GM18499 (cell line): ENCODE measurements at regions not wholly inside any gene's neighbourhood (a gene's known extent, or its start where the extent isn't known, plus 50 kb on each side); places are given as distances from the start of the nearest gene placed in this dataset.

ENCODE experiments used
- ATAC-seq: cut with Tn5 transposase; IDR thresholded peaks from one replicate; pipeline ENCODE4 v1.9.1; 2021; ENCODE audit warnings: moderate number of reproducible peaks; ENCODE audit not compliant: insufficient read depth, unreplicated experiment

DNA sequence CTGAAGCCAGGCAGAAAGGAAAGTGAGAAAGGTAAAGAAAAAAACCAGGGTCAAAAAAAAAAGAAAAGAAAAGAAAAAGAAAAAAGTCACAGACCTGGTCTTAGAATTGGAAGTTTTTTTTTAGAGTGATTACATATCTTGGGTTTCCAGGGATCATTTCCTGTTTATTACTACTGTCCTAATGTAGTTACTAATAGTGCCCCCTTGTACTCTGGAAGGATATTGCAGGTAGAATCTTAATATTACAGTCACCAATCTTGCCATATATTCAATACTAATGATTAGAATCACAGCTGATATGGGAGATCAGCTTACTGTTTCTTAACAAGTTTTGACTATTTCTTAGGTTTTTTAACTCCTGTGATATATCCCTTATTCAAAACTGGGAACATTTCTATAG, 543.2 kb upstream of the CDH6 start:
- no peak for ATAC-seq

DNA sequence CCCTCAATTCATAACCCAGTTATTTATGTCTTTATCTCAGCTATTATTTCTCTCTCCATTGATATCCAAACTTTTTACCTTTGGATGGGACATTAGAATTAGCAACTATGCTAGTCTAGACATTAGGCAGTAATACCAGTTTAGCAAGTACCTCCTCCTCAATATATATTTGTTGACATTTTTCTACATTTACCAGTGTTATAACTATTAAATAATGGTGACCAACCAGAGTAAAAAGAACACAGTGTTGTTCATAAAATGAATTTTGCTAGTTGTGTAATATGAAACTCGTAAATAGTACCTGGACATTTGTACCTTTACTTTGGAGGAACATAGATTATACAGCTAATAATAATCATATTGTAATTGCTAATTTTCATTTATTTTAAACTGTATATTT, 554.6 kb upstream of the CDH6 start:
- no peak for ATAC-seq

- ATAC-seq: no peak
Observed at GRCh38 chr5:30627945-30628344, 565.5 kb upstream of the CDH6 start.

- no peak for ATAC-seq
Observed at GRCh38 chr5:30626557-30626956, 566.9 kb upstream of the CDH6 start.

DNA sequence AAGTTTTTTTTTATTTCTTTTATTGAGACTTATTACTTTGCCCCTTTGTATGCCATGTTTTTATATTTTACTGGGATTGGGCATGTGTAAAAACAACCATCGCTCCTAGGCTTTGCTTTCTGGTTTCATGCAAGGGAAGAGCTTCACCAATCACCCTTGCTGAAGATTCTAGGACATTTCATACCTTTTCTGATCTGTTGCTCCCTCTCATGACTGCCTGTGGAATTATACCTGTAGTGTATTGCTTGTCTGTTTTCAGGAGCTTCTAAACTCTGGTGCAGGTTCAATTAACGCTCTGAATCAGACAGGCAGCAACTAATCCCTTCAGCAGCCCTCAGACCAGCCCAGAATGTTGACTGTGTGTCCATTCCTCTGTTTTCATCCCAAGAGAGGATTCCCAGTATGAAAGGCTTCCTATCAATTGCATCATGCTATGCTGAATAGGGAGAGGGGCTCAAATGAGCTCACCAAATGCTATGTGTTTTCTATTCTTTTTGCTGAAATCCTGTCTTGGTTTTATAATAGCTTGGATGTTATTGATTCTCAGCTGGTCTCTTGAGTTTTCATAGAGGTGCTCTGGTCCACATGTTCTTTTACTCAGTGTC, 572.9 kb upstream of the CDH6 start:
- ATAC-seq: no peak

GRCh38 chr5:30608501-30608900, 585.0 kb upstream of the CDH6 start:
- no peak for ATAC-seq

- no peak for ATAC-seq
Observed at GRCh38 chr5:30607301-30607894, 586.1 kb upstream of the CDH6 start.

- no peak for ATAC-seq
Observed at GRCh38 chr5:30605693-30606268, 587.7 kb upstream of the CDH6 start.

GRCh38 chr5:30604648-30605262, 588.7 kb upstream of the CDH6 start:
- ATAC-seq: no peak

DNA sequence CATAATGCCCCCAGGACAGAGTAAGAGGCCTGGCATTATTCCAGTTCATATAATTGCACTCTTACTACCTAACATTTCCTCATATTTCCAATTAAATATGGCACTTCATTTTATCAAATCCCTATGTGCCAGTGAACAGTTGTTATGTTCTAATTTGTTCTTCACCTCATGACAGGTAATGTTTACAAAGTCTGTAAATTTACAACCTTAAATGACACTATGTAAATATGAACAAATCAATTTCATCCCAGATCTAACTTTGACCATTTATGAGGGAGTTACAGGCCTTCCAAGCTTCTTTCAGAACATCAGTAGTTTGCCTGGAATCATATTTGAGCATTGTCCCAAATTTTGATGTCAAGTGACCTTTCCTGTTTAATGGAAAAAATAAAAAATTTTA, 592.6 kb upstream of the CDH6 start:
- ATAC-seq: no peak

DNA sequence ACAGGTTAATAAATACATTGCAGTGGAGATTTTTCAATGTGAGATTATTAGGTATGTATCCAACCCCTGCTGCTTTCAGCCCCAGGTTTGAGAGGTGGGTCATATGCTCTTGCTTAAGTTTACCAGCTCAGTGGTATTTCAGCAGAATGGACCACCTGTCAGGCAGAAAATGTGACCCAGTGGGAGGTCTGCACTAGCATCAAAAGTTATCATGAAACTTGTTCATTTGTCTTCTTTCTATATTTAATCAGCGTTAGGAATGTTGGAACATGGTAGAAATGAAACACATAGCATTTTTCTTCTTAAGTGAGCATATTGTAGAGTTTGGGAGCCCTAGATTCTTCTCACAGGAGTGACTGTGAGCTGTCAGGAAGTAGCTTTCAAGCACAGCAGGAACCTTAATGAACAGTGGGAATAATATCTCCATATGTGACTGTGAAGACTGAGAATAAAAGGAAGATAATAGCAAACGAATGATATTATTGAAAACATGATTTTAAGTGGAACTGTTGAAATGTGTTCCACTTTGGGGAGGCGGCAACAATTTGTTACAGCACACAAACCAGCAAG, 596.9 kb upstream of the CDH6 start:
- no peak for ATAC-seq

- no peak for ATAC-seq
Observed at GRCh38 chr5:30594331-30594730, 599.2 kb upstream of the CDH6 start.

DNA sequence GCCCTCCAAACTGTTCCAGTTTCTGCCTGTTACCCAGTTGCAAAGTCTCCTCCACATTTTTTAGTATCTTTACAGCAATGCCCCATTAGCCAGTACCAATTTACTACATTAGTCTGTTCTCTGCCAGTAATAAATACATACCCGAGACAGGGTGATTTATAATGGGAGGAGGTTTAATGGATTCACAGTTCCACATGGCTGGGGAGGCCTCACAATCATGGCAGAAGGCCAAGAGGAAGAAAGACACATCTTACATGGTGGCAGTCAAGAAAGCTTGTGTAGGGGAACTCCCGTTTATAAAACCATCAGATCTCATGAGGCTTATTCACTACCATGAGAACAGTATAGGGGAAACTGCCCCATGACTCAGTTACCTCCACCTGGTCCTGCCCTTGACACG, 600.7 kb upstream of the CDH6 start:
- ATAC-seq: no peak

- ATAC-seq: no peak
Observed at GRCh38 chr5:30581198-30581935, 612.1 kb upstream of the CDH6 start.

DNA sequence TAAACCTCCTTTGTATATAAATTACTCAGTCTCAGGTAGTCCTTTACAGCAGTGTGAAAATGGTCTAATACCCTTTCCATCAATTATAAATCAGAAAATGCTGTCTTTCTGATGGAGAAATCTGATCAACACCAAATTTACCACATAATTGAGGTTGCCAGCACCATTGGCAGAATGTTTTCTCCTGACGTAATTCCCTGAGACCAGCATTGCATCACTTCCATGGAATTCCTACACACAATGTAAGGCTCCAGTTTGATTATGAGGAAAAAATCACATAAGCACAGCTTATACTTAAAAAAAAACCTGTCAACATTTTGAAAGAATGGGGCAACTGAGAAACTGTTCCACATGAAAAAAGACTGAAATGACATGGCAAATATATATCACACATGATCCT, 618.7 kb upstream of the CDH6 start:
- no peak for ATAC-seq

- ATAC-seq: no peak
Observed at GRCh38 chr5:30572279-30572678, 621.2 kb upstream of the CDH6 start.

- no peak for ATAC-seq
Observed at GRCh38 chr5:30561771-30562170, 631.7 kb upstream of the CDH6 start.

GRCh38 chr5:30551618-30552017, 641.9 kb upstream of the CDH6 start:
- no peak for ATAC-seq

DNA sequence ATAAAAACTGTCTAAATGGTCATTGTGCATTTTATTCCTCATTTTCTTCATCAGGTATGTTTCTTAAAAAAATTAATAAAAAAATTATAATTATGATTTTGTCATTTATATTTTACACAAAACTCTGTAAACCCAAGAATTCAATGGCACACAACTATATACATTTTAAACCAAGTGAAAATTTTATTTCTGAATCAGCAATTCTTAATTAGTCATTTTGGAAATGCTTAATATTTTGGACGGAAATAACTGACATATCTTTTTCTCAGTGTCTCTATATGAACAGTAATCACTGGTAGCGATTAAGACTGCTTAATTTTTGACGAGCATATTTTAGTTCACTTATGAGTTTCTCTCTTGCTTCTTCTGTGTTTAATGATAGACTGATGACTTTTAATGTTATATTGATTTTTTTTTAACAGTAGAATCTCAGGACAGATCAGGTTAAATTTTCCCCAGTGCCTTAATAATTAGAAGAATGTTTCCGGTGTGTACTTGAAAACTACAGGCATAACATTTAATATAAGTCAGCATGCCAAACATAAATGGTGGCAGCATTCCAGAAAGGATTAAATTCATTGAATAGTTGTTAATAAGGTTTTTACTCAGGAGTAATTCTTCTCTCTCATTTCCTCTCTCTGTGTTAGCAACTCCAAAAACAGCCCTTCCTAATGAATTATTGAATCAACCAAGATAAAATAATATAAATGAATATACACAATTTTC, 644.7 kb upstream of the CDH6 start:
- ATAC-seq: no peak

GRCh38 chr5:30540150-30540549, 653.3 kb upstream of the CDH6 start:
- no peak for ATAC-seq
